ENCODE measurements at regions not wholly inside any gene's neighbourhood (a gene's known extent, or its start where the extent isn't known, plus 50 kb on each side); places are given as distances from the start of the nearest gene placed in this dataset.
"Not testable (repeated sequence)": the region's sequence is repeated elsewhere in the genome, so short reads cannot be mapped to it uniquely, and the experiment has no call there.

DNA sequence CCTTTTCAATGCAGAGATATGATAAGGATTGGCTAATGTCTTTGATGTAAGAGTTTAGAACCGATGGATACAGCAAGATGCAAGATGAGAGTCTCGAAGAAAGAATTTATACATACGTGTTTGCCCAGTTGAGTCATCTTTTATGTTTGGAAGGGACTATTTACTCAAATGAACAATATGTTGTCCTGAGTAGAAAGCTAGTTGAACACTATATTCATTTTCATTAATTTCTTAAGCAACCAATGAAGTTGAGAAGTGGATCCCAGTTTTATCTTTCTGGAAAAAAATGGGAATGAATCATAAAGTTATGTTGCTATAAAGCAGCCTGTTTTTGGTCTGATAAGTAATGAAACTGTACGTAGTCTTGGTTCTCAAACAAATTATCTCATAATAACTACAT lies 1431.7 kb upstream of the FLRT2 start:
- DNase-seq (ENCODE audit: extremely low spot score): no peak

DNA sequence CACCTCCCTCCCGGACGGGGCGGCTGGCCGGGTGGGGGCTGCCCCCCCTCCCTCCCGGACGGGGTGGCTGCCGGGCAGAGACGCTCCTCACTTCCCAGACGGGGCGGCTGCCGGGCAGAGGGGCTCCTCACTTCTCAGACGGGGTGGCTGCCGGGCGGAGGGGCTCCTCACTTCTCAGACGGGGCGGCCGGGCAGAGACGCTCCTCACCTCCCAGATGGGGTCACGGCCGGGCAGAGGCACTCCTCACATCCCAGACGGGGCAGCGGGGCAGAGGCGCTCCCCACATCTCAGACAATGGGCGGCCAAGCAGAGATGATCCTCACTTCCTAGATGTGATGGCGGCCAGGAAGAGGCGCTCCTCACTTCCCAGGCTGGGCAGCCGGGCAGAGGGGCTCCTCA lies 1430.4 kb upstream of the FLRT2 start:
- POLR2A ChIA-PET; DNase-seq (ENCODE audit: extremely low spot score); CTCF ChIA-PET: not testable (repeated sequence)

More for the DNA sequence above, 1431.7 kb upstream of the FLRT2 start:
- CTCF ChIA-PET: no interaction called here
- TF ChIP-seq BHLHE40 (IDR thresholded peaks at IDR 0.05; ENCODE audit: borderline replicate concordance) (no peak), ARNT (IDR thresholded peaks at IDR 0.05) (no peak), SP1 (IDR thresholded peaks at IDR 0.05) (no peak), ELF4 (IDR thresholded peaks at IDR 0.05) (no peak)
- POLR2A ChIA-PET: no interaction called here

DNA sequence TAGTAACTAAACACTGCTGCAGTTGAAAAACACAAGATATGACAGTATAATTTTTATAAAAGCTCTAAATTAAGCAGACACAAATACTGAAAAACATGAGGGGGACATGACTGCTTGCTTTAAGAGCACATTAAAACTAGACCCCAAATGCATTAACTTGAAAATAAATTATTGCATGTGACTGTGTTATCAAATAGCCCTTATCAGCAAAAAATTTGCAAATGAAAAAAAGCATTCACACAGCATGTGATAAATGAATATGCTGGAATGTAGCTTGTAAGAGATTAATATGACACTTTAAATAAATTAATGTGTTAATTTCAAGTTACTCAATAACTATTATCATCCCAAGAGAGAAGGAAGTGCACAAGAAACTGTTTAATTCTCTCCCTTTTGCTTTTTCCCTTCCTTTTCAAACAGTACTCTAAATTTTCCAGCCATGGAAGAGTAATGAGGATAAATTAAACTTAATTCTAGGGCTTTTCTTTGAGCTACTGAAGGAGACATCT lies 1422.1 kb upstream of the FLRT2 start:
- DNase-seq (ENCODE audit: extremely low spot score): no peak
- CTCF ChIA-PET: no interaction called here
- POLR2A ChIA-PET: no interaction called here
- TF ChIP-seq SUZ12 (IDR thresholded peaks at IDR 0.05): no peak
- TF ChIP-seq BHLHE40 (IDR thresholded peaks at IDR 0.05; ENCODE audit: borderline replicate concordance): no peak
- no peak for TF ChIP-seq ZNF384 (IDR thresholded peaks at IDR 0.05)
- TF ChIP-seq FOXA1 (IDR thresholded peaks at IDR 0.05): no peak
- TF ChIP-seq HDGF (IDR thresholded peaks at IDR 0.05; ENCODE audit: borderline replicate concordance): no peak
- TF ChIP-seq, protein P1, sequence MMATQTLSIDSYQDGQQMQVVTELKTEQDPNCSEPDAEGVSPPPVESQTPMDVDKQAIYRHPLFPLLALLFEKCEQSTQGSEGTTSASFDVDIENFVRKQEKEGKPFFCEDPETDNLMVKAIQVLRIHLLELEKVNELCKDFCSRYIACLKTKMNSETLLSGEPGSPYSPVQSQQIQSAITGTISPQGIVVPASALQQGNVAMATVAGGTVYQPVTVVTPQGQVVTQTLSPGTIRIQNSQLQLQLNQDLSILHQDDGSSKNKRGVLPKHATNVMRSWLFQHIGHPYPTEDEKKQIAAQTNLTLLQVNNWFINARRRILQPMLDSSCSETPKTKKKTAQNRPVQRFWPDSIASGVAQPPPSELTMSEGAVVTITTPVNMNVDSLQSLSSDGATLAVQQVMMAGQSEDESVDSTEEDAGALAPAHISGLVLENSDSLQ (IDR thresholded peaks at IDR 0.05): no peak
- TF ChIP-seq FOXM1 (IDR thresholded peaks at IDR 0.05; ENCODE audit: borderline replicate concordance): no peak
- TF ChIP-seq TARDBP (IDR thresholded peaks at IDR 0.05): no peak
- no peak for TF ChIP-seq LEF1 (IDR thresholded peaks at IDR 0.05; ENCODE audit: borderline replicate concordance)
- no peak for TF ChIP-seq NFRKB (IDR thresholded peaks at IDR 0.05)
- no peak for TF ChIP-seq ELF4 (IDR thresholded peaks at IDR 0.05)
- no peak for TF ChIP-seq FOXK2 (IDR thresholded peaks at IDR 0.05)
- no peak for TF ChIP-seq ARNT (IDR thresholded peaks at IDR 0.05)
- TF ChIP-seq L3MBTL2 (conservative IDR thresholded peaks at IDR 0.05): no peak
- TF ChIP-seq CTBP1 (IDR thresholded peaks at IDR 0.05; ENCODE audit: borderline replicate concordance): no peak
- no peak for TF ChIP-seq SP1 (IDR thresholded peaks at IDR 0.05)

DNA sequence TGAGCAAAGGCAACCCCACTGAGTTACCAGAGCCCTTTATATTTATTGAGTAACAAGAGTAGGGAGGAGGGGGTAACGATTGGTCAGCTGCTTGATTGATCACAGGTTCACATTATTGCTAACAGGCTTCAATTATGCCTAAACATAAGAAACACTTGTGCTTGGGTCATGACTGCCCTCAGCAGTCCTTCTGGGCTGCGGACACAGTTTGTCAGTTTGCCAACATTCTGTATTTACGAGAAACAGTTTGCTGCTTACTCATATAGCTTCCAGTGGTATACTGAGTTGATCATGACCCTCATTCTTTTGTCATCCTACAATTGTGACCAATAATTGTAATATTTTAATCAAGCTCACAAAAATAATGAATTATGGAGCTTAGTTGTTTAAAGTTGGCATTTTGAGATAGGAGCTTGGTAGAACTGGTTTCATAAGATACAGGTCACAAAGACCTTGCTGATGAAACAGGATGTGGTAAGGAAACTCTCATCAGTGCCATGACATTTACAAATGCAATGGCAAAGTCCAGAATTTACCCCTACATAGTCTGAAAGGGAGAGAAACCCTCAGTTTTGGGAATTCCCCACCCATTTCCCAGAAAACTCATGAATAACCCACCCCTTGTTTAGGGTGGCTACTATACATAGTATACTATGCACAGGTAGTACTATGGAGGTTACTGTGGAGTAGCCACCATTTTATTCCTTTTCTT lies 1421.0 kb upstream of the FLRT2 start:
- no peak for TF ChIP-seq BHLHE40 (IDR thresholded peaks at IDR 0.05; ENCODE audit: borderline replicate concordance)
- no peak for TF ChIP-seq CTBP1 (IDR thresholded peaks at IDR 0.05; ENCODE audit: borderline replicate concordance)
- no peak for TF ChIP-seq LEF1 (IDR thresholded peaks at IDR 0.05; ENCODE audit: borderline replicate concordance)
- no peak for TF ChIP-seq SP1 (IDR thresholded peaks at IDR 0.05)
- TF ChIP-seq FOXK2 (IDR thresholded peaks at IDR 0.05): no peak
- no peak for TF ChIP-seq ELF4 (IDR thresholded peaks at IDR 0.05)
- no peak for TF ChIP-seq NFRKB (IDR thresholded peaks at IDR 0.05)
- no peak for TF ChIP-seq FOXM1 (IDR thresholded peaks at IDR 0.05; ENCODE audit: borderline replicate concordance)
- no peak for TF ChIP-seq ARNT (IDR thresholded peaks at IDR 0.05)
- no peak for TF ChIP-seq FOXA1 (IDR thresholded peaks at IDR 0.05)
- TF ChIP-seq L3MBTL2 (conservative IDR thresholded peaks at IDR 0.05): no peak
- TF ChIP-seq SUZ12 (IDR thresholded peaks at IDR 0.05): no peak
- TF ChIP-seq HDGF (IDR thresholded peaks at IDR 0.05; ENCODE audit: borderline replicate concordance): no peak
- TF ChIP-seq TARDBP (IDR thresholded peaks at IDR 0.05): no peak
- TF ChIP-seq, protein P1 (IDR thresholded peaks at IDR 0.05): no peak
- TF ChIP-seq ZNF384 (IDR thresholded peaks at IDR 0.05): no peak
- POLR2A ChIA-PET: interaction anchor here (0.6 kb wide), 1 partner anchor 241 kb away, joined by 3 read pairs; no protein-coding TSS in a partner anchor
- DNase-seq (ENCODE audit: extremely low spot score): no peak
- CTCF ChIA-PET: no interaction called here

DNA sequence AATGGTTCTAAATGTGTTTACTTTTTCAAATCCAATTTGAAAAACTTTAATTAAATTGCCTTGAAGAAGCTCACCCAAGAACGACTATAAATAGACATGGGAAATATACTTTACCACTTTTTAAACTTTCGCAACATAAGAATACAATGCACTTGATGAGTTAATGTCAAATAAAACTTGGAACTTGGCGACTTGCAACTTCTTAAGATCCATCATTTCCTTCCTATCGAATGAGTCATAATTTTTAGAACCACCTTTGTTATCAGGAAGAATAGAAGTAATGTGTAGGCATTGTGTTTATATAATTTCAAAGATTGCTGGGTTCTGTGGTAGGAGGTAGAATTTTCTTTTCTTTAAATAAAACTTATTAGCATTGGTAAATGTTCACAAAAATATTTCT lies 1417.4 kb upstream of the FLRT2 start:
- ChIA-PET POLR2A (no interaction called here), CTCF (no interaction called here)
- no peak for DNase-seq (ENCODE audit: extremely low spot score)
- TF ChIP-seq HDGF (IDR thresholded peaks at IDR 0.05; ENCODE audit: borderline replicate concordance): no peak

DNA sequence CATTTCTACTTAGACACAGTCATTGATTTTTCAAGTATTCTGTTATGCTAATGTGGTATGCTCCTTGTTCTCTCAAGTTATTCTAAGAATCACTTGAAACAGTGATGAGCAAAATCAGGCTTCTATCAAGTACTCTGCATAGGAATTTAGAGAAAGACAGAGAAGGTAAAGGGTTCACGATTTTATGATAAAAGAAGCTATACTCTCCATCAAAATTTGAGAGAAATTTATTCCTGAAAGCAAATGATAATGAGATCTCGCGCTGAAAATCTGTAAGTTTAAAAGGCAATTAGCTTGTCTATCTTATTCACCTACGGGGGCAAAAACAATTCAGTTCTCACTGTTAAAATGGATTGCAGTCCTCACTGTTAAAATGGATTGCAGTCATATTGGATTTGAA lies 1404.3 kb upstream of the FLRT2 start:
- POLR2A ChIA-PET: no interaction called here
- CTCF ChIA-PET: no interaction called here
- DNase-seq (ENCODE audit: extremely low spot score): no peak
- TF ChIP-seq CTBP1 (IDR thresholded peaks at IDR 0.05; ENCODE audit: borderline replicate concordance) (no peak), ARNT (IDR thresholded peaks at IDR 0.05) (no peak), LEF1 (IDR thresholded peaks at IDR 0.05; ENCODE audit: borderline replicate concordance) (no peak), BHLHE40 (IDR thresholded peaks at IDR 0.05; ENCODE audit: borderline replicate concordance) (no peak), NFRKB (IDR thresholded peaks at IDR 0.05) (no peak), ELF4 (IDR thresholded peaks at IDR 0.05) (no peak), FOXK2 (IDR thresholded peaks at IDR 0.05) (no peak), FOXM1 (IDR thresholded peaks at IDR 0.05; ENCODE audit: borderline replicate concordance) (no peak), TARDBP (IDR thresholded peaks at IDR 0.05) (no peak), FOXA1 (IDR thresholded peaks at IDR 0.05) (no peak)

DNA sequence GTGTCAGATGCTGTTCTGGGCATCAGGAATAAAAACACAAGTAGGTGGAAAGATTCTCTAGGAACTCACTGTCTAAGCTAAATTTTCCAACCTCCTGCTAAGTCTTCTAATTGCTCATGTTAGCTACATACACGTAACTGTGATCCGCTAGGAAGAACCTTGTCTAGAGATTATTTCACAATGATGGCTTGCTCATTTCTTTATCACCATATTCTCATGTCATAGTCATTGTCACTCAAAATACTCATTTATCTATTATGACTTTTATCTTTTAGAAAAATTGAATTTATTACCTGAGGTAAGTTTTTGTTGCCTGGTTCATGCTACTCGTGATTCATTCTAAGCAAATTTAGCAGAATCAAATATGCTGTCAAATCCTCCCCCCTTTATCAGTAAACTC lies 1402.4 kb upstream of the FLRT2 start:
- POLR2A ChIA-PET: no interaction called here
- no peak for DNase-seq (ENCODE audit: extremely low spot score)
- TF ChIP-seq ARNT (IDR thresholded peaks at IDR 0.05) (no peak), SUZ12 (IDR thresholded peaks at IDR 0.05) (no peak), HDGF (IDR thresholded peaks at IDR 0.05; ENCODE audit: borderline replicate concordance) (no peak), BHLHE40 (IDR thresholded peaks at IDR 0.05; ENCODE audit: borderline replicate concordance) (no peak), L3MBTL2 (conservative IDR thresholded peaks at IDR 0.05) (no peak), LEF1 (IDR thresholded peaks at IDR 0.05; ENCODE audit: borderline replicate concordance) (no peak), CTBP1 (IDR thresholded peaks at IDR 0.05; ENCODE audit: borderline replicate concordance) (no peak), ELF4 (IDR thresholded peaks at IDR 0.05) (no peak), NFRKB (IDR thresholded peaks at IDR 0.05) (no peak), FOXA1 (IDR thresholded peaks at IDR 0.05) (no peak), FOXK2 (IDR thresholded peaks at IDR 0.05) (no peak), TARDBP (IDR thresholded peaks at IDR 0.05) (no peak)
- CTCF ChIA-PET: no interaction called here
